GM21737 (cell line): ENCODE measurements at regions not wholly inside any gene's neighbourhood (a gene's known extent, or its start where the extent isn't known, plus 50 kb on each side); places are given as distances from the start of the nearest gene placed in this dataset.
"Not testable (repeated sequence)": the region's sequence is repeated elsewhere in the genome, so short reads cannot be mapped to it uniquely, and the experiment has no call there.

Source experiments
- ATAC-seq: cut with Tn5 transposase; IDR thresholded peaks from one replicate; pipeline ENCODE4 v1.9.1; 2021; ENCODE audit warnings: mild to moderate bottlenecking, moderate library complexity; ENCODE audit not compliant: unreplicated experiment

GRCh38 chr13:54248306-54248705 lies 1219.7 kb downstream of the OLFM4 start:
- no peak for ATAC-seq

- ATAC-seq = no peak
Observed at GRCh38 chr13:54261856-54262255, 1233.2 kb downstream of the OLFM4 start.

- ATAC-seq = no peak
Observed at GRCh38 chr13:54263868-54264267, 1235.3 kb downstream of the OLFM4 start.

- ATAC-seq = not testable (repeated sequence)
Observed at GRCh38 chr13:54267253-54267668, 1238.6 kb downstream of the OLFM4 start.

GRCh38 chr13:54268013-54268695 lies 1239.5 kb downstream of the OLFM4 start:
- ATAC-seq = not testable (repeated sequence)

GRCh38 chr13:54287062-54287764 lies 1258.6 kb downstream of the OLFM4 start:
- ATAC-seq = no peak

- ATAC-seq = no peak
Observed at GRCh38 chr13:54301085-54301484, 1272.5 kb downstream of the OLFM4 start.

- no peak for ATAC-seq
Observed at GRCh38 chr13:54305377-54305776, 1276.8 kb downstream of the OLFM4 start.

- ATAC-seq = no peak
Observed at GRCh38 chr13:54312885-54313284, 1284.3 kb downstream of the OLFM4 start.

GRCh38 chr13:54317722-54318121 lies 1289.1 kb downstream of the OLFM4 start:
- no peak for ATAC-seq

GRCh38 chr13:54337540-54337939 lies 1308.9 kb downstream of the OLFM4 start:
- ATAC-seq = no peak

GRCh38 chr13:54347531-54347930 lies 1318.9 kb downstream of the OLFM4 start:
- ATAC-seq = no peak

- ATAC-seq = no peak
Observed at GRCh38 chr13:54356209-54356608, 1327.6 kb downstream of the OLFM4 start.

GRCh38 chr13:54356849-54357248 lies 1328.2 kb downstream of the OLFM4 start:
- no peak for ATAC-seq

GRCh38 chr13:54357284-54357933 lies 1328.8 kb downstream of the OLFM4 start:
- ATAC-seq = no peak

GRCh38 chr13:54361460-54361859 lies 1332.8 kb downstream of the OLFM4 start:
- ATAC-seq = no peak

GRCh38 chr13:54366728-54367127 lies 1338.1 kb downstream of the OLFM4 start:
- no peak for ATAC-seq

- no peak for ATAC-seq
Observed at GRCh38 chr13:54367639-54368271, 1339.1 kb downstream of the OLFM4 start.

GRCh38 chr13:54368387-54368786 lies 1339.8 kb downstream of the OLFM4 start:
- no peak for ATAC-seq

GRCh38 chr13:54373211-54373610 lies 1344.6 kb downstream of the OLFM4 start:
- no peak for ATAC-seq

- no peak for ATAC-seq
Observed at GRCh38 chr13:54379461-54379860, 1350.8 kb downstream of the OLFM4 start.
